HG02571 (cell line): ENCODE measurements at regions not wholly inside any gene's neighbourhood (a gene's known extent, or its start where the extent isn't known, plus 50 kb on each side); places are given as distances from the start of the nearest gene placed in this dataset.
"Not testable (repeated sequence)": the region's sequence is repeated elsewhere in the genome, so short reads cannot be mapped to it uniquely, and the experiment has no call there.

Source experiments
- ATAC-seq: cut with Tn5 transposase; IDR thresholded peaks from one replicate; pipeline ENCODE4 v1.9.1; 2021; ENCODE audit warnings: mild to moderate bottlenecking, moderate library complexity; ENCODE audit not compliant: unreplicated experiment

- no peak for ATAC-seq
Observed at GRCh38 chr10:57049096-57049495, 688.0 kb upstream of the ZWINT start.

- no peak for ATAC-seq
Observed at GRCh38 chr10:57038531-57038930, 677.5 kb upstream of the ZWINT start.

DNA sequence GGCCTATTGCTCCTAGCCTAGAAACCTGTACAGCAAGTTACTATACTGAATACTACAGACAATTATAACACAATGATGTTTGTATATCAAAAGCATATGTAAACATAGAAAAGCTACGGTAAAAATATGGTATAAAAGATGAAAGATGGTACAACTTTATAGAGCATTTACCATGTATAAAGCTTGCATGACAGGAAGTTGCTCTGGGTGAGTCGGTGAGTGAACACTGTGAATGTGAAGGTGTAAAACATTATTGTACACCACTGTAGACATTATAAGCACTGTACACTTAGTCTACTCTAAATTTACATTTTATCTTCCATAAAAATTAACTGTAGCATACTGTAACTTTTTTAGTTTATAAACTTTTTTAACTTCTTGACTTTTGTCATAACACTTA lies 674.3 kb upstream of the ZWINT start:
- no peak for ATAC-seq

DNA sequence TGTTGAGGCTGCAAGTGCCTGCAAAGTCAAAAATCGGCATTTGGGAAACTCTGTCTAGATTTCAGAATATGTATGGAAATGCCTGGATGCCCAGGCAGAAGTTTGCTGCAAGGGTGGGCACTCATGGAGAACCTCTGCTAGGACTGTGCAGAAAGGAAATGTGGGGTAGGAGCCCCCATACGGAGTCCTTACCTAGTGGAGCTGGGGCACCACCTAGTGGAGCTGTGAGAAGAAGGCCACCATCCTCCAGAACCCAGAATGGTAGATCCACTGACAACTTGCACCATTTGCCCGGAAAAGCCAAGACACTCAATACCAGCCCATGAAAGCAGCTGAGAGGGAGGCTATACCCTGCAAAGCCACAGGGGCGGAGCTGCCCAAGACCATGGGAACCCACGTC lies 671.2 kb upstream of the ZWINT start:
- ATAC-seq = not testable (repeated sequence)

GRCh38 chr10:57031346-57031745 lies 670.3 kb upstream of the ZWINT start:
- ATAC-seq = no peak

DNA sequence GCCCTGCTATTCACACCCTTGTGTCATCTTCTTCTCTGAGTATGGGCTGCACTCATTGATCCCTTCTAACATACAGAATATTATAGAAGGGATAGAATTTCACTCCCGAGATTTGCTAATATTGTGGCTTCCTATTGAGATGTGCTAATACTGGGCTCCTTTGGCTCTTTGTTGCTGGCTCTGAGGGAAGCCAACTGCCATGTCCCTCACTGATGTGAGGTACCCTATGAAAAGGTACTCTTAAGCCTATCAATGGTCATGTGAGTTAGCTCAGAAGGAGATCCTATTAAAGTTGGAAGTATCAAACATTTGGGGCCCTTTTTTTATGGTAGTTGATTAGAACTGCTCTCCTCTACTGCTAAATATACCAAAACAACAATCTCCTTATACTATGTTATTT lies 665.2 kb upstream of the ZWINT start:
- ATAC-seq = no peak

DNA sequence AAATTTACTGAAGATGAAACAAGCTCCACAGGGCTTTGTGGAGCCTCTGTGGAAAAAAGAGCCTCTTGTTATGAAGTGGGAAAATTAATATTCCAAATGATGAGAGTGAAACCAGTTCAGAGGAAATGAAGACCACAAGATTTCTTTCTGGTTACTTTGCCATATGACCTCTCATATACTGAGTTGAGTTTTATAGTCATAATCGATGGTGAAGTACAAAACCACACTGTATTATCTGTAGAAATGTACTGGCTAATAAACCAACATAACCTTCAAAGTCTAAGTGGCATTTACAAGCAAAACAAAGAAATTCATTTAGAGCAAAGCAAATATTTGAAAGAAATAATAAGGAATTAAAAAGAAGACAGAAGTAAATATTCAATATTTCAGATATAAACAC lies 662.6 kb upstream of the ZWINT start:
- no peak for ATAC-seq

GRCh38 chr10:57018452-57018851 lies 657.4 kb upstream of the ZWINT start:
- no peak for ATAC-seq

GRCh38 chr10:57017356-57018037 lies 656.4 kb upstream of the ZWINT start:
- no peak for ATAC-seq

- ATAC-seq = no peak
Observed at GRCh38 chr10:57015595-57016318, 654.7 kb upstream of the ZWINT start.

DNA sequence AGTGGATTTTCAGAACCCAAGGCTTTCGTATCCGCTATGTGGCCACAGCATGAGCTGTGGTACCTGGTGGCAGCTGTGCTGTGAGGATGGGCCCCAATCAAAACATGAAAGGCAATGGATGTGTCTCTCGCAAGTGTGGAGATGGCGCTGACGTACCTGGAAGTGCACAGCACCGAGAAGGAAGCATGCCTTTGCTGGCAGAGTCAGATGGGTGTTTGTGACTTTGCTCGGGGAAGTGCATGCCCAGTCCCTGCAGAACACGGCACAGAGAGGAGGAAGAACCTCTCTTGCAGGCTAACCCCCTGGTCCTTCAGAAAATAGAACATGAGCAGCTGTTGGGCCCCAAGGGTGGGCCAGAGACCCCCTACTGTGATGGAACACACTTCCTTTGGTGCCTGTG lies 654.1 kb upstream of the ZWINT start:
- no peak for ATAC-seq

- ATAC-seq = no peak
Observed at GRCh38 chr10:57014758-57015157, 653.7 kb upstream of the ZWINT start.

DNA sequence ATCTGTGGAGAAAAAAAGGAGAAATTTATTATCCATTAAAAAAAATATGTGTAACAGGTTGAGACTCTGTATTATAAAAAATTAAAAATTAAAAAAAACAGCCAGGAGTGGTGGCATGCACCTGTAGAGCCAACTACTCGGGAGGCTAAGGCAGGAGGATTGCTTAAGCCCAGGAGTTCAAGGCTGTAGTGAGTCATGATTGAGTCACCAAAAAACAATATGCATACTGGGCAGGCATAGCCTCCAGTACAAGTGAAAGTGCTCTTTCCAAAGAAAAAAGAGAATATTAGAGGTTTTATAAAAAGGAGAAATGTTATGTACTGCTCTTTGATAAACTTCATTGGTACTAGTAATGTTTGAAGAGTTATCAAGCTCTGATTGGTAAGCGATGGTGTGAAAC lies 647.1 kb upstream of the ZWINT start:
- no peak for ATAC-seq

DNA sequence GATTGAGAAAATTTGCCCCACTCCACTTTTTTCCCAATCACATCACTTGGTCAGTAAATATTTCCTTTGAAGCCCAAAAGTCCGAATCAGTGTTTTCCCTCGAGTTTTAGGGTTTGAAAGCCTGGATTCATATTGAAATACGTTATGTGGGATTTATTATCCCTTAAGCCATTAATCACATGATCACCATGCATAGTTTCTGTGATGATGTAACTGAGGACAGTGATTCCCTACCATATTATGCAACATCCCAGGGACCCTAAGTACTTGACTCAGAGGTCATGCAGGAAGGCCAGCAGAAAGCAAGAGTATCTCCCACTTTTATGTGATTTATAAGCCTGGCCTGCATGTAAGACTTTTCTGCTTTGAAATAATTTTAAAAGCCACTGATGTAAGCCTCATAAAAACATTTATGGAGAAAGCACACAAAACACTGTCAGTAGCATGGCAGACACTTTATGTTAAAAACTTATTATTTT lies 630.6 kb upstream of the ZWINT start:
- ATAC-seq = no peak

DNA sequence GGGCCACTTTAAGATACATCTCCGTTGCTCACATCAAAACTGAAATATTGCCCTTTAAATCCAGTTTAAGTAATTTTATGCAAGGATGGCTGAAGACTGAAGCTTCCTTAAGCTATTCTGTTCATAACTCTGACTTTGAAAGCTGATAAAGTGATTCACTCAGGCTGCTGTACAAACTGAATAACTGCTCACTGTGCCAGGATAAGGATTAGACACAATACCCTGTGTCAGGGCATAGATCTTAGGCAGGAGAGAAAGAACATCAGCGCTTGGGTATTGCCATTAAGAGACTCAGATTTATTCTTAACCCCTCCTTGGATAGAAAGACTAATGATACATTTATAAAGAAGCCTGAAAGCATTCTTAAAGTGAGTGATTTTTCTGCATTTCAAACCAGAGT lies 614.5 kb upstream of the ZWINT start:
- ATAC-seq = no peak

DNA sequence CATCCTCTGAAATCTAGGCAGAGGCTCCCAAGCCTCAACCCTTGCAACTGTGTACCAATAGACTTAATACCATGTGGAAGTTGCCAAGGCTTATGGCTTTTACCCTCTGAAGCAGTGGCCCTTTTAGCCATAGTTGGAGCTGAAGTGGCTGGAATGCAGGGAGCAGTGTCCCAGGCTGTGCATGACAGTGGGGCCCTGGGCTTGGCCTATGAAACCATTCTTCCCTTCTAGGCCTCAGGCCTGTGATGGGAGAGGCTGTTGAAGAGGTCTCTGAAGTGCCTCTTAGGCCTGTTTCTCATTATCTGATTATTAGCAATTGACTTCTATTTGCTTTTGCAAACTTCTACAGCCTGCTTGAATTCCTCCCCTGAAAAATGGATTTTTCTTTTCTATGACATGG lies 612.7 kb upstream of the ZWINT start:
- no peak for ATAC-seq

GRCh38 chr10:56943221-56943755 lies 582.2 kb upstream of the ZWINT start:
- ATAC-seq = no peak

GRCh38 chr10:56934515-56934914 lies 573.5 kb upstream of the ZWINT start:
- no peak for ATAC-seq

GRCh38 chr10:56928714-56929113 lies 567.7 kb upstream of the ZWINT start:
- ATAC-seq = no peak

DNA sequence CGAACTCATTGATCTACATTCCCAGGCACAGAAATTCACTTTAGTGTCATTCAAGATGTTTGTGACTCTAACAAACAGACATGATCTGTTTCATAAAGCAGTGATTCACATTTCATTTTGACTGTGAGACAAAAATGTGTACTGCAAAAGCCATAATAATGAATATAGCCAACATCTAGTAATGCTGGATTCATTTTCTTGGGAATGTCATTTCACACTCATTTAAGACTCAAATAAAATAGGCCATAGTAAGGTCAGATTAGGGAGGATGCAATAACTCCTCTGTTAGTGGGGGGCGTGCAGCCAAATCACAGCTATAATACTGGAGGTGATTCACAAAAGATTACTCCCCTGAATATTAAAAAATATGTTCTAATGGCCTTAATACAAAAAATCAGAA lies 566.6 kb upstream of the ZWINT start:
- ATAC-seq = no peak

- no peak for ATAC-seq
Observed at GRCh38 chr10:56920601-56921261, 559.7 kb upstream of the ZWINT start.

DNA sequence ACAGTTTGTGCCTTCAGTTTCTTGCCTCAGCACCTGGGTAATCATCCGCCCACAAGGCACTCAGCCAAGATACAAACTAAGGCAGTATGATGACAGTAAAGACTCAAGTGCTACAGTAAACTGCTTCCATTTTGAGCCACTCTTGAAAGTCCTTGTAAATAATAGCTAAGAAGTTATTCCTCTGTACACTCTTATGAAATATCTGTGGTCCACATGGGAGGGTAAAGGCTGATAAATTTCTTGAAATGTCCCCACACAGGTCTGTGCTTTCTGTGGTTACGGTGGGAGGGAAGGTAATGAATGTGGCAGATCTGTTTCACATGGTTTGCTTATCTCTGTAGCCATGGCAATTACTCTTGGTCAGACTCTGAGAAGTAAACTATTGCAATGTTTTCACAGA lies 551.0 kb upstream of the ZWINT start:
- ATAC-seq = no peak
